IMR-90 (cell line): ENCODE measurements at regions not wholly inside any gene's neighbourhood (a gene's known extent, or its start where the extent isn't known, plus 50 kb on each side); places are given as distances from the start of the nearest gene placed in this dataset.

Source experiments
- BHLHE40 ChIP-seq: fragments of 150-350 bp; IDR thresholded peaks from 2 replicates; pipeline ENCODE4 v1.6.1; 2016; ENCODE audit warnings: mild to moderate bottlenecking, low read depth, low read length
- CEBPB ChIP-seq: IDR thresholded peaks from 2 replicates; pipeline ENCODE4 v1.6.1; 2012; ENCODE audit warnings: low read depth, low read length, improper control_type of control experiment
- CHD1 ChIP-seq: IDR thresholded peaks from 2 replicates; pipeline ENCODE4 v1.6.1; 2012; ENCODE audit warnings: low read depth, low read length, improper control_type of control experiment
- CTCF ChIP-seq: conservative IDR thresholded peaks from 2 replicates; pipeline ENCODE4 v1.5.1; 2012; ENCODE audit warnings: mild to moderate bottlenecking, low read depth, low read length, improper control_type of control experiment
- ELK1 ChIP-seq: fragments of 150-350 bp; IDR thresholded peaks from 2 replicates; pipeline ENCODE4 v1.6.1; 2016; ENCODE audit warnings: low read depth, mild to moderate bottlenecking, low read length, moderate library complexity, borderline replicate concordance
- MAFK ChIP-seq: IDR thresholded peaks from 2 replicates; pipeline ENCODE4 v1.6.1; 2012; ENCODE audit warnings: low read depth, low read length, improper control_type of control experiment
- MAZ ChIP-seq: IDR thresholded peaks from 2 replicates; pipeline ENCODE4 v1.6.1; 2012; ENCODE audit warnings: low read depth, mild to moderate bottlenecking, low read length, improper control_type of control experiment, moderate library complexity, borderline replicate concordance
- MXI1 ChIP-seq: IDR thresholded peaks from 2 replicates; pipeline ENCODE4 v1.6.1; 2012; ENCODE audit warnings: low read depth, mild to moderate bottlenecking, low read length, moderate library complexity, borderline replicate concordance
- NFE2L2 ChIP-seq: fragments of 150-350 bp; IDR thresholded peaks from 2 replicates; pipeline ENCODE4 v1.6.1; 2016; ENCODE audit warnings: low read depth, mild to moderate bottlenecking, low read length
- POLR2A ChIP-seq: IDR thresholded peaks from 2 replicates; pipeline ENCODE4 v1.6.1; 2012; ENCODE audit warnings: mild to moderate bottlenecking, low read depth, low read length
- RAD21 ChIP-seq: IDR thresholded peaks from 2 replicates; pipeline ENCODE4 v1.6.1; 2012; ENCODE audit warnings: low read length, improper control_type of control experiment
- RFX5 ChIP-seq: IDR thresholded peaks from 2 replicates; pipeline ENCODE4 v1.8.0; 2012; ENCODE audit warnings: low read depth, mild to moderate bottlenecking, low read length, moderate library complexity
- SMC3 ChIP-seq: fragments of 150-350 bp; IDR thresholded peaks from 2 replicates; pipeline ENCODE4 v1.6.1; 2016; ENCODE audit warnings: low read depth, mild to moderate bottlenecking, antibody characterized with exemption, low read length, moderate library complexity
- TF ChIP-seq, protein P1 (sequence below): fragments of 150-350 bp; IDR thresholded peaks from 2 replicates; pipeline ENCODE4 v1.6.1; 2017; ENCODE audit warnings: mild to moderate bottlenecking, antibody characterized with exemption, low read length, low read depth

- no peak for TF ChIP-seq CTCF
- no peak for TF ChIP-seq RAD21
- TF ChIP-seq MAZ: no peak
- TF ChIP-seq ELK1: no peak
- no peak for TF ChIP-seq RFX5
- peak; percentile 31; the same call in 1 of the 2 replicates for TF ChIP-seq CEBPB
- TF ChIP-seq, protein P1, sequence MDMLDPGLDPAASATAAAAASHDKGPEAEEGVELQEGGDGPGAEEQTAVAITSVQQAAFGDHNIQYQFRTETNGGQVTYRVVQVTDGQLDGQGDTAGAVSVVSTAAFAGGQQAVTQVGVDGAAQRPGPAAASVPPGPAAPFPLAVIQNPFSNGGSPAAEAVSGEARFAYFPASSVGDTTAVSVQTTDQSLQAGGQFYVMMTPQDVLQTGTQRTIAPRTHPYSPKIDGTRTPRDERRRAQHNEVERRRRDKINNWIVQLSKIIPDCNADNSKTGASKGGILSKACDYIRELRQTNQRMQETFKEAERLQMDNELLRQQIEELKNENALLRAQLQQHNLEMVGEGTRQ: no peak
- no peak for TF ChIP-seq POLR2A
- TF ChIP-seq SMC3: no peak
- TF ChIP-seq BHLHE40: no peak
- TF ChIP-seq MXI1: no peak
- TF ChIP-seq NFE2L2: no peak
- no peak for TF ChIP-seq MAFK
- TF ChIP-seq CHD1: no peak
Measured at GRCh38 chr5:82599030-82599429, 320.9 kb upstream of the RPS23 start.
